Ishikawa (cell line): ENCODE measurements at regions not wholly inside any gene's neighbourhood (a gene's known extent, or its start where the extent isn't known, plus 50 kb on each side); places are given as distances from the start of the nearest gene placed in this dataset.

Source experiments
- CEBPB ChIP-seq: IDR thresholded peaks from 2 replicates; pipeline ENCODE4 v1.6.1; 2012
- CREB1 ChIP-seq: IDR thresholded peaks from 2 replicates; pipeline ENCODE4 v1.6.1; 2012; ENCODE audit warnings: low read depth
- EGR1 ChIP-seq: IDR thresholded peaks from 2 replicates; pipeline ENCODE4 v1.6.1; 2012
- EP300 ChIP-seq: IDR thresholded peaks from 2 replicates; pipeline ENCODE4 v1.6.1; 2012; ENCODE audit warnings: borderline replicate concordance
- FOXM1 ChIP-seq: IDR thresholded peaks from 2 replicates; pipeline ENCODE4 v1.6.1; 2012; ENCODE audit warnings: low read depth, borderline replicate concordance
- MAX ChIP-seq: IDR thresholded peaks from 2 replicates; pipeline ENCODE4 v1.6.1; 2012
- NFIC ChIP-seq: IDR thresholded peaks from 2 replicates; pipeline ENCODE4 v1.6.1; 2012
- RAD21 ChIP-seq: IDR thresholded peaks from 2 replicates; pipeline ENCODE4 v1.6.1; 2012; ENCODE audit warnings: low read depth
- REST ChIP-seq: IDR thresholded peaks from 2 replicates; pipeline ENCODE4 v1.6.1; 2012; ENCODE audit warnings: low read depth, mild to moderate bottlenecking
- TAF1 ChIP-seq: IDR thresholded peaks from 2 replicates; pipeline ENCODE4 v1.6.1; 2012; ENCODE audit warnings: low read depth, mild to moderate bottlenecking
- TCF12 ChIP-seq: IDR thresholded peaks from 2 replicates; pipeline ENCODE4 v1.6.1; 2012; ENCODE audit warnings: low read depth
- TEAD4 ChIP-seq: IDR thresholded peaks from 2 replicates; pipeline ENCODE4 v1.6.1; 2012
- USF1 ChIP-seq: IDR thresholded peaks from 2 replicates; pipeline ENCODE4 v1.6.1; 2012
- YY1 ChIP-seq: IDR thresholded peaks from 2 replicates; pipeline ENCODE4 v1.6.1; 2012; ENCODE audit warnings: low read depth
- ZBTB7A ChIP-seq: IDR thresholded peaks from 2 replicates; pipeline ENCODE4 v1.6.1; 2012; ENCODE audit warnings: low read depth

- TF ChIP-seq EGR1 = no peak
- TF ChIP-seq ZBTB7A = no peak
- no peak for TF ChIP-seq TCF12
- TF ChIP-seq USF1 = no peak
Observed at GRCh38 chr6:23348185-23348584, 777.8 kb upstream of the NRSN1 start.

DNA sequence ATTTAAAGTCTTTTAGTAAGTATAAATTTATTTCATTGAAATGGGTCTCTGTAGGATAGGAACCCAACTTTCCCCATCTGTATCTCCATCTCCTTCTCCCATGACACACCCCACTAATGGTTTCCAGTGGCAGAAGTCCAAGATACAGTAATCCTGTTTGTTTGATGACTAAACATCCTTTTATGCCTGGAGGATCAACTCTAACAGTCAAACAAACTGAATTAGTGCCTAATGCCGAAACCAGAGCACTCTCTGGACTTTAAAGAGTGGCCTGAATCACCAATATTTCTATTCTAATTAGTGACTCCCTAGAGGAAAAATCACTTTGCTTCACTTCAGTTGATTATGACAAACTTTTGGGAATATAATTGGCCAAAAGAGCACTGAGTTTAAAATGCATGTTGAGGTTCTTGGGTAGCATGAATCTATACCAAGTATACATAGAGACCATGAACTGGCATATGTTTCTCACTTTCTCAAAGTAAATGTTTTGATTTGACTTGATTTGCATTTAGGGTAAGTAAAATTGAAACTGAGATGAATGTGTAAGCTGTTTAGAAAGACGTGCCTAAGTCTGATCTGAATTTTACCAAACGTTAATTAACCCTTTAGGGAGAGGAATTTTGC lies 776.4 kb upstream of the NRSN1 start:
- TF ChIP-seq TCF12 (no peak), EP300 (no peak), YY1 (no peak), MAX (no peak), EGR1 (no peak)

DNA sequence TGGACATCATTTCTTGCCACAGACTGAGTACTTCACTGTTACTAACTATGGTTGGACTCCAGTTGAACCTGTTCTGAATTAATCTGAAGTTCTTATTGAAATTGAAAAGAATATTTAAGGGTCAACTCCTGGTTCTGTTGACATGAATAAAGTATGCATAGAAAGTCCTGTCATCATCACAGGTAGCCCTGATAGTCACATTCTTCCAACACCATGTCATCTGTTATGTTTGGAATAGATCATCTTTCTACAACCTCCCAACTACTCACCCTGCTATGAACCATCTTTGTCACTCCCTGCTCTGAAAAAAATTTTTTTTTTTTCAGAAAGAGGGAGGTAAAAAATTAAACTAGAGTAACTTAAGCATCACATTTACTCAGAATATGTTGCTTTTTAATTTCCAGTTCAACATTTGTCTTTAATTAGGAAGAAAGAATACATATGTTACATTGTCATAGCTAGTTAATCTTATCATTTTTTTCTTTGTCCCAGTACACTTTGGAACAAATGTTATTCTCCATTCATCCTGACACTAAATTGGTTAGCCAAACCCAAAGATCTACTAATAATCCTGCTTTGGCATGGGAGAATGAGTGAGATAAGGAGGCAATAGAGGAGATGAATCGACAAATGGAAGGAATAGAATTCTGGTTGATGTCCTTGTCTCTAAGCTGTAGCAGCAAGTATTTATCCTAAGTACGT lies 775.1 kb upstream of the NRSN1 start:
- TF ChIP-seq USF1 = no peak
- no peak for TF ChIP-seq RAD21
- no peak for TF ChIP-seq TEAD4
- no peak for TF ChIP-seq ZBTB7A
- TF ChIP-seq EGR1 = no peak
- TF ChIP-seq CEBPB = no peak
- no peak for TF ChIP-seq REST
- TF ChIP-seq MAX = no peak
- TF ChIP-seq NFIC = no peak
- no peak for TF ChIP-seq TAF1
- no peak for TF ChIP-seq YY1
- no peak for TF ChIP-seq EP300
- no peak for TF ChIP-seq CREB1
- no peak for TF ChIP-seq FOXM1
- no peak for TF ChIP-seq TCF12

- TF ChIP-seq NFIC = no peak
- no peak for TF ChIP-seq RAD21
- TF ChIP-seq EGR1 = no peak
- no peak for TF ChIP-seq ZBTB7A
- TF ChIP-seq EP300 = no peak
- TF ChIP-seq TCF12 = no peak
- TF ChIP-seq USF1 = no peak
- TF ChIP-seq CEBPB = no peak
Observed at GRCh38 chr6:23354004-23354403, 772.0 kb upstream of the NRSN1 start.

- TF ChIP-seq TCF12 (no peak), CEBPB (no peak), TAF1 (no peak), YY1 (no peak), MAX (no peak), EP300 (no peak), FOXM1 (no peak), EGR1 (no peak), REST (no peak), TEAD4 (no peak), ZBTB7A (no peak), RAD21 (no peak)
Observed at GRCh38 chr6:23357185-23357766, 768.7 kb upstream of the NRSN1 start.

- TF ChIP-seq TEAD4 (no peak), MAX (no peak), CEBPB (no peak), ZBTB7A (no peak), CREB1 (no peak), EP300 (no peak), FOXM1 (no peak), REST (no peak), TAF1 (no peak), TCF12 (no peak), USF1 (no peak), EGR1 (no peak), NFIC (no peak), RAD21 (no peak), YY1 (no peak)
Observed at GRCh38 chr6:23365732-23366131, 760.3 kb upstream of the NRSN1 start.
